ENCODE measurements at regions not wholly inside any gene's neighbourhood (a gene's known extent, or its start where the extent isn't known, plus 50 kb on each side); places are given as distances from the start of the nearest gene placed in this dataset.
"Not testable (repeated sequence)": the region's sequence is repeated elsewhere in the genome, so short reads cannot be mapped to it uniquely, and the experiment has no call there.

- H3K4me3 ChIP-seq (ENCODE audit: low read length) = not testable (repeated sequence)
- DNase-seq (ENCODE audit: low read depth) = peak; percentile 57
These were observed 100.0 kb upstream of the PLGLB2 start for GRCh38 chr2:87647737-87648498.

GRCh38 chr2:87648815-87649214 is 99.1 kb upstream of the PLGLB2 start:
- not testable (repeated sequence) for DNase-seq (ENCODE audit: low read depth)

GRCh38 chr2:87649871-87650270 is 98.0 kb upstream of the PLGLB2 start:
- DNase-seq (ENCODE audit: low read depth); H3K4me3 ChIP-seq (ENCODE audit: low read length): not testable (repeated sequence)

More at GRCh38 chr2:87648815-87649214, 99.1 kb upstream of the PLGLB2 start:
- not testable (repeated sequence) for H3K4me3 ChIP-seq (ENCODE audit: low read length)

GRCh38 chr2:87650837-87651236 is 97.0 kb upstream of the PLGLB2 start:
- not testable (repeated sequence) for DNase-seq (ENCODE audit: low read depth); H3K4me3 ChIP-seq (ENCODE audit: low read length)

- DNase-seq (ENCODE audit: low read depth); H3K4me3 ChIP-seq (ENCODE audit: low read length): not testable (repeated sequence)
These were observed 96.3 kb upstream of the PLGLB2 start for GRCh38 chr2:87651589-87651988.

- not testable (repeated sequence) for H3K4me3 ChIP-seq (ENCODE audit: low read length); DNase-seq (ENCODE audit: low read depth)
These were observed 94.5 kb upstream of the PLGLB2 start for GRCh38 chr2:87653373-87653772.

GRCh38 chr2:87654136-87654814 is 93.6 kb upstream of the PLGLB2 start:
- not testable (repeated sequence) for H3K4me3 ChIP-seq (ENCODE audit: low read length); DNase-seq (ENCODE audit: low read depth)

- H3K4me3 ChIP-seq (ENCODE audit: low read length); DNase-seq (ENCODE audit: low read depth): not testable (repeated sequence)
These were observed 90.0 kb upstream of the PLGLB2 start for GRCh38 chr2:87657915-87658314.

- H3K4me3 ChIP-seq (ENCODE audit: low read length); DNase-seq (ENCODE audit: low read depth): not testable (repeated sequence)
These were observed 89.5 kb upstream of the PLGLB2 start for GRCh38 chr2:87658357-87658756.

- not testable (repeated sequence) for H3K4me3 ChIP-seq (ENCODE audit: low read length); DNase-seq (ENCODE audit: low read depth)
These were observed 88.9 kb upstream of the PLGLB2 start for GRCh38 chr2:87658976-87659375.

- not testable (repeated sequence) for DNase-seq (ENCODE audit: low read depth)
These were observed 87.7 kb upstream of the PLGLB2 start for GRCh38 chr2:87660164-87660563.

GRCh38 chr2:87662316-87663290 is 85.3 kb upstream of the PLGLB2 start:
- not testable (repeated sequence) for H3K4me3 ChIP-seq (ENCODE audit: low read length); DNase-seq (ENCODE audit: low read depth)

More at GRCh38 chr2:87660164-87660563, 87.7 kb upstream of the PLGLB2 start:
- H3K4me3 ChIP-seq (ENCODE audit: low read length) = not testable (repeated sequence)

- DNase-seq (ENCODE audit: low read depth); H3K4me3 ChIP-seq (ENCODE audit: low read length): not testable (repeated sequence)
These were observed 84.5 kb upstream of the PLGLB2 start for GRCh38 chr2:87663347-87663746.

- DNase-seq (ENCODE audit: low read depth); H3K4me3 ChIP-seq (ENCODE audit: low read length): not testable (repeated sequence)
These were observed 80.9 kb upstream of the PLGLB2 start for GRCh38 chr2:87667027-87667426.

- not testable (repeated sequence) for H3K4me3 ChIP-seq (ENCODE audit: low read length); DNase-seq (ENCODE audit: low read depth)
These were observed 79.5 kb upstream of the PLGLB2 start for GRCh38 chr2:87668361-87668760.

- DNase-seq (ENCODE audit: low read depth); H3K4me3 ChIP-seq (ENCODE audit: low read length): not testable (repeated sequence)
These were observed 78.2 kb upstream of the PLGLB2 start for GRCh38 chr2:87669633-87670231.

GRCh38 chr2:87672404-87672803 is 75.5 kb upstream of the PLGLB2 start:
- DNase-seq (ENCODE audit: low read depth); H3K4me3 ChIP-seq (ENCODE audit: low read length): not testable (repeated sequence)

- not testable (repeated sequence) for H3K4me3 ChIP-seq (ENCODE audit: low read length); DNase-seq (ENCODE audit: low read depth)
These were observed 73.2 kb upstream of the PLGLB2 start for GRCh38 chr2:87674729-87675128.

GRCh38 chr2:87675487-87675886 is 72.4 kb upstream of the PLGLB2 start:
- not testable (repeated sequence) for DNase-seq (ENCODE audit: low read depth); H3K4me3 ChIP-seq (ENCODE audit: low read length)

Data from retinal pigment epithelial cell (primary cell).